GM18505 (cell line): ENCODE measurements at regions not wholly inside any gene's neighbourhood (a gene's known extent, or its start where the extent isn't known, plus 50 kb on each side); places are given as distances from the start of the nearest gene placed in this dataset.

ENCODE experiments used
- ATAC-seq: cut with Tn5 transposase; IDR thresholded peaks from one replicate; pipeline ENCODE4 v1.9.1; 2021; ENCODE audit not compliant: unreplicated experiment
- POLR2A ChIP-seq: IDR thresholded peaks from 4 replicates; pipeline ENCODE4 v1.6.1; 2011; ENCODE audit warnings: borderline replicate concordance; ENCODE audit not compliant: insufficient read depth, insufficient read length; ENCODE audit errors: extremely low read depth

DNA sequence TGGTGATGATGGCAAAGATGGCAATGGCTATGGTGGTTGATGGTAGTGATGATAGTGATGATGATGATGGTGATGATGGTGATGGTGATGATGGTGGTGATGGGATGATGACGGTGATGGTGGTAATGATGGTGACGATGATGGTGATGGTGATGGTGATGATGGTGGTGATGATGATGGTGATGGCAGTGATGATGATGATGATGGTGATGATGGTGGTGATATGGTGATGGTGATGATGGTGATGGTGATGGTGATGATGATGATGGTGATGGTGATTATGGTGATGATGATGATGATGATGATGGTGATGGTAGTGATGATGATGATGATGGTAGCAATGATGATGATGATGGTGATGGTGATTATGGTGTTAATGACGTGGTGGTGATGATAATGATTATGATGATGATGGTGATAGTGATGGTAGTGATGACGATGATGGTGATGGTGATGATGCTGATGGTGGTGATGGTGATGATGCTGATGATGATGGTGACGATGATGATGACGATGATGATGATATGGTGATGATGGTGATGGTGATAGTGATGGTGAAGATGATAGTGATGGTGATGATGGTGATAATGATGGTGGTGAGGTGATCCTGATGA, 232.1 kb downstream of the BRD1 start:
- no peak for ATAC-seq
- TF ChIP-seq POLR2A, result no peak

DNA sequence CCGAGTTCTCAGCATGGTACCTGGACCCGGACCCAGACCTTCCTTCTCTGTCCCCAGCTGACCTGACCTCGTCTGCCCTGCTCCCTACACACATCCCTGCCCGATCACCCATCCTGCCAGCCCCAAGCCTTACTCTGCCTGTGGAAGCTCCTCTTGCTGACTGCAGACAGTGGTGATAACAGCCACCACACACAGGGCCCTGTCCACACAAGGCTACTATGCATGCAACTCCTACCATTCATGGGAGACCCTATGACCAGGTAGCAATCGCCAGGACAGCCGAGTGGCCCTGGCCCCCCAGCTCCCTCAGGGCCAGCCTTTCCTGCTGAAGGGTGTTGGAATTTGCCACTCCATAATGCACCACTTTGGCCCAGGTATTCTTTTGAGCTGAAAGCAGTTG, 233.6 kb downstream of the BRD1 start:
- TF ChIP-seq POLR2A, result no peak
- ATAC-seq, result no peak

DNA sequence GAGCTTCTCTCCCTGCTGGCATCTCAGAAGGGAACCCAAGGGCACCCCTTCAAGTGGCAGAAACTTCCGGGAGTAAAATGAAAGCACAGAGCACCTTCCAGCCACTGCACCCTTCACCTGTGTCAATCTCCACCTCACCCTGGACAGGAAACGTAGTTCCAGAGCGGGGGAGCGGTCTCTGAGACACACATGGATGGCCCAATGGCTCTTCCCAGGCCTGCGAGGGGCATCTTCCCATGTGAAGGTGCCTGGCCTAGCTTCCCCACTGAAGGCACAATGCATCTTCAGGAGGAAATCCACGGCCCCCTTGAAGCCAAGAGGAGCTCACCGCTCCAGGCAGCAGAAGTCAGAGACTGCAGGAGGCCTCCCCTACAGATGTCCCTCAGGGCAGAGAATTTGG, 234.2 kb downstream of the BRD1 start:
- no peak for TF ChIP-seq POLR2A
- no peak for ATAC-seq

DNA sequence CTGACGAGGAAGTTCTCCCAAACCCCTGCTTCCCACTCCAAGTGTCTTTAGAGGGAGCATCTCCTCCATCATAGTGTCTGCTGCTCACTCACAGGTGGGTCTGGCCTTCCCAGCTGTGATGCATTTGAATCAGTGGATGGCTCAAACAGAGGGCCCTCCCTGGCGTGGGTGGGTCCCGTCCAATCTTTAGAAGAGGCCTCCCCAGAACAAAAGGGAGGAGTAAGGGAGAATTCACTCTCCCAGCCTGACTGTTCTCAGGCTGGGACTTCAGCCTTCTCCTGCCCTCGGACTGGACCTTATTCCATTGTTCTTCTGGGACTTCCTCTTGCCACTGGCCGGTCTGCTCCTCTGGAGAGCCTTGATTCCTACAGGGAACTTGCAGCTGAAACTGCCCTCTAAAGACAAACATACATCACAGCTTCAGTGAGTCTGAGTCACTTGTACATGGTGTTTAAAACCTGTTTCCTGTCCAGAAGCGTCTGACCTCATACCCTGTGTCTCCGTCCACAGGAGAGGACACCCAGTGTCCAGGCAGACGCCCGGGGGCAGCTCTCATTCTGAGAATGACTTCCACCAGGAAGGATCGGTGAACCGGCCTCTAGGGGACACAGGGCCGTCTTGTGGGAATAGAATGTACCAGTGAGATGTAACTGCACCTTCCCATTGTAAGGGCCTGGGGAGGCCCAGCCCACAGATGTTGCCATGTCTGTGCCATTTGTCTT, 234.7 kb downstream of the BRD1 start:
- no peak for TF ChIP-seq POLR2A

DNA sequence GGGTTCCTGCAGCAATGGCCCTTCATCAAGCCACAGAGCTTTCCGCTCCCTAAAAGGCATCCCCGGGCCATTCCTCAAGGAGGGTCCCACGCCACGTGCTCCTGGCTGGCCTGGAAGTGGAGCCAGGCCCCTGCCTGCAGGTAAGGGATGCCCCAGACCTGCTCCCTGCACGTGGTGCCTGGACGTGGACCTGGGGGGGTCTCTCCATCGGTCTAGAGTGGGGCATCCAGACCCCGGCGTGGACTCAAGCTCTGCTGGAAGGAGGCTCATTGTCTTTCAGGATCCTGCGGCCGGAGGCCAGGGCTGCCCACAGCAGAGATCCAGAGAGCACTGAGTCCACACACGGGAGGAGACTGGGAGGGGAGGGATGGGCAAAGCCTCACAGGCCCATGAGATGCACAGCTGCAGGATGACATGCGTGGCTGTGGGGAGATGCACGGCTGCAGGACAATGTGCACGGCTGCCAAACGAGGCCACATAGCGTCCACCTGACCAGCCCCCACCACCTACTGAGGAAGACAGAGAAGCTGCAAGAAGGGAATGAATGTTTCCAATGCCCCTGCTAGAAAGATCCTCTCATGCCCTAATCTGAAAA, 236.7 kb downstream of the BRD1 start:
- TF ChIP-seq POLR2A, result no peak
- ATAC-seq, result no peak

More for the DNA sequence above, 234.7 kb downstream of the BRD1 start:
- no peak for ATAC-seq

DNA sequence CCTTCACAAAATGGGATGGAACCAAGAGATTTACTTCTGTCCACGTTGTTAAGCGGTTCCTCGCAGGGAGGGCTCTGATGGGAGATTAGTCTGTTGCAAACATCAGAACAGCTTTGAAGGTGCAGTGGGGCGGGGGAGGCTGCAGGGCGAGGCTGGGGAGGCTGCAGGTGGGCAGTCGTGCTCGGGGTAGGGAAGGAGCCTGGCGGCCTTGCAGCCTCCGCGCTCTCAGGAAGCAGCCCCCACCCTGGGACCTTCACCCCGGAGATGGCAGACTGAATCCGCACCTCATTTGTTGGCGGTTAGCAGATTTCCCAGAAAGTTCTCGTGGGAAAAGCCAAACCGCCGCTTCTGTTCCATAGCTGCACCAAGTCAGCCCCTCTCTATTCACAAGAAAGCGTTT, 237.3 kb downstream of the BRD1 start:
- ATAC-seq, result no peak
- no peak for TF ChIP-seq POLR2A

DNA sequence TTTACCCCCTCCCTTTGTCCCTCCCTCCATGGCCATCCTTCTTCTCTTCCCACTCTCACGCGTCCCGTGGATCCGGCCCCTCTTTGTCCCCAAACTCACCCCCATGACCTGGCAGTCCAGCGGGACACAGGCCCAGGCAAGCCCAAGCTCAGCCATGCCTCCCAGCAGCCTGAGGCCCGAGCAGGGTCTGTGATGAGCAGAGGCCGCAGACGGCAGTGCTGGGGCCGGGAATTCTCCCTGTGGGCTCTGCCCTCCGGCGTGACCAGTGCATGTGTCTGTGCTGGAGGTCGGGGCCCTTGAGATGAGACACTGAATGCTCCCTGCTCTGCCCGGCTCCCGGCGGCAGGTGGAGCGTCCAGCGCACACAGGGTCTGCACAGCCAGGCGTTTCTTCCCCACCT, 237.9 kb downstream of the BRD1 start:
- no peak for ATAC-seq
- TF ChIP-seq POLR2A, result no peak

DNA sequence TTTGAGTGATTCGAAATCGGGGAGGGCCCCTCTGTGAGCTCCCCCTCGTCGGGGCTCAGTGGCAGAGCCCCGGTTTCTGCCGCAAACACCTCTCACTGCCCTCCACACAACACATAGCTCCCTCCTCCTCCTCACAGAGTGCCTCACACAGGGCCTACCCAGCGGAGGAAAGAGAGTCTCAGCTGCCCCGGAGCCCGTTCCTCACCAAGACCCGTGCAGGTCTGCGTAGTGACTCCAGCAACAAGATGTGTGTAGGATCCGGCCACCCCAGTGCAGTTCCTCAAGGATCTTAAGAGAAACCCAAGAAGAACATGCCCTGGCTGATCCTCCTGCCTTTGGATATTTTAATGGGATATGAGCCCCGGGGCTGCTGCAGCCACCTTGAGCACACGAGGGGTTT, 238.4 kb downstream of the BRD1 start:
- no peak for ATAC-seq
- no peak for TF ChIP-seq POLR2A

DNA sequence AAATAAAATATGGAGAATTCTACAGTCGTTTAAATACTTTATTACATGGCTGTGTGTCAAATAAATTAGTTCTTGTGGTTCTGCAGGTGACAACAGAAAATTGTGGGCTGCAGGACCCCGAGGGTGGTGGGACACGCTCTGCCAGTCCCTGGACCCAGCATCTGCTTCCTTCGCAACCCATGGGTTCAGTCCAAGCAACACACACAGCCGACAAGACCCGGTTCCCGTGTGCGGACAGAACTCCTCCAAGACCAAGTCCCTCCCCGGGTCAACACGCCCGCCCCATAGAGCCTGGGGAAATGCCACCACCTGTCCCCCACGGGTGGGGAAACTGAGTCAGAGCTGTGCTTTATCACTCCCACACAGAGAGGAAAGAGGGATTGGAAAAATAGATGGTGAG, 238.9 kb downstream of the BRD1 start:
- no peak for ATAC-seq
- TF ChIP-seq POLR2A, result no peak

DNA sequence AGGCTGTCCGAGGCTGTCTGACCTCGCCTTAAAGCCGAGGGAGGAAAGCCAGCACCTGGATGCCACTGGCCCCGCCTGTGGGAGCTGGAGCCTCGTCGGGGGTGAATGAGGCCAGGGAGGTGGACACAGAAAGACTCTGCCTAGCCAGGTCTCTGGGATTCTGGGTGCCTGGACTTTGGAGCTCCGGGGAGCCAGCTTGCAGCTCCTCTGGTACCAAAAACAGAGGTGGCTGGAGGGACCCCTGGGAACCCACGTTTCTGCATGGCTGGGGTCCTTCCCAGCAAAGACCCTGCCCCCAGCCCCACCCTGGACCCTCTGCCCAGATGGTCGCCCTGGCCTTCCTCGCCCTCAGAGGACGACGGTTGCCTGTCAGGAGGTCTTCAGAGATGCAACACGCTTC, 239.7 kb downstream of the BRD1 start:
- no peak for TF ChIP-seq POLR2A
- ATAC-seq, result no peak

DNA sequence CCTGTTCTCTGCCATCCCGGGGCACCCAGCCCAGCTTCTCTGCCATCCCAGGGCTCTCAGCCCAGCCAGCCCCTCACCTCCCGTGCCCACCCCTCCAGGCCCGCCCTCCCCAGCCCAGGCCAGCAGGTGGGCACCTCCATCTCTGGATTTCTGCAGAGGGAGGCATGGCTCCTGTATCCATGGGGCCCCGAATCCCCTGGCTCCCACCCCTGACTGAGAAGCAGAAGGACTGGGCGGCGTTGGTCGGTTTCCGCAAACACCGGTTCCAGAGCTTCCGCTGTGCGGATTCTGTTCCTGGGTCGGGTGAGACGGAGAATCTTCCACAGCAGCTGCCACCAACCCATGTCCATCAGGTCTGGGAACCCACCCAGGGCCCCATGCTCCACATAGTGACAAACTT, 240.3 kb downstream of the BRD1 start:
- ATAC-seq, result no peak
- TF ChIP-seq POLR2A, result no peak

DNA sequence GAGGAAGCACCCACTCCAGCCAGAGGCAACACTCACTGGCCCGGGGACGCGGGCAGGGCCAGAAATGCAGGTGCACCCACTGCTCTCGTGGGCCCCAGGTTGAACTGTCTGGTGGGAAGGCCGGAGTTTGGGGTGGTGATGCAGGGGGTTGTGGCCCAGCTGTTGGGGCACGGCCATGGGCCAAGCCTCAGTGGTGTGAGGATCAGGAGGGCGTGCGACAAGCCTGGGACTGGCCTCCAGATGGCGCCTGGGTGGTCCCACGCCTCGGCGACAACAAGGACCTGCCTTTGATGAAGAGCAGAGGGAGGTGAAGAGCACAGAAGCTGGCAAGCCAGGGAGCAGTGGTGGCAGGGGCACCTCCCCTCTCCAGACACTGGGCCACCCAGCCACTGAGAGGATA, 240.8 kb downstream of the BRD1 start:
- TF ChIP-seq POLR2A, result no peak
- ATAC-seq, result no peak

DNA sequence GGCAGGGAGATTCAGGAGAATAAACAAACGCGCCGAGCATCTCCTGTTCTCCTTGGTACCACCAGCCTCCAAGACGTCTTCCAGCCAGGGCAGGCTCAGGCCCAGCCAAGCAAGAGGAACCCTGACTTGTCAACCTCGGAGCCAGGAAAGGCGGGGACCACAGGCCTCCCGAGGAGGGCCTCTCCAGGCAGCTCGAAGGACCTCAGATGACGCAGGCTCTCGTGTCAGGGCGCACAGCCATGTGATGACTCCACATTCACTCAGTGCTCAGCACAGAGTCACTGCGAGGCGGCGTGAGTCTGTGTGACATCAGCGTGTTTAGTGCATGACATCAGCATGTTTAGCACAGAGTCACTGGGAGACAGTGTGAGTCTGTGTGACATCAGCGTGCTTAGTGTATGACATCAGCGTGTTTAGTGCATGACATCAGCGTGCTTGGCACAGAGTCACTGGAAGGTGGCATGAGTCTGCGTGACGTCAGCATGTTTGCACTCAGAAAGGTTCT, 241.4 kb downstream of the BRD1 start:
- no peak for ATAC-seq
- no peak for TF ChIP-seq POLR2A
